ENCODE measurements at regions not wholly inside any gene's neighbourhood (a gene's known extent, or its start where the extent isn't known, plus 50 kb on each side); places are given as distances from the start of the nearest gene placed in this dataset.
"Not testable (repeated sequence)": the region's sequence is repeated elsewhere in the genome, so short reads cannot be mapped to it uniquely, and the experiment has no call there.

GRCh38 chr14:29982171-29982570 is 54.5 kb upstream of the PRKD1 start:
- Mint-ChIP-seq H3K9me3 (peaks cover 3 to 4% of the 10 kb centered on the region in 2 donors), H3K36me3 (no peaks in the 10 kb centered on the region), H3K27ac (no peak overlapping the region)
- DNase-seq (ENCODE audit: low spot score in 2 of 2) (no peak), ATAC-seq (no peak)

- Mint-ChIP-seq H3K9me3 (peaks cover 0 to 4% of the 10 kb centered on the region in 2 donors), H3K27ac (no peak overlapping the region), H3K36me3 (no peaks in the 10 kb centered on the region)
- DNase-seq (ENCODE audit: low spot score in 2 of 2) (no peak), ATAC-seq (no peak)
Measured at GRCh38 chr14:29982993-29983392, 55.3 kb upstream of the PRKD1 start.

- not testable (repeated sequence) for DNase-seq (ENCODE audit: low spot score in 2 of 2); H3K36me3 Mint-ChIP-seq; ATAC-seq; H3K27ac Mint-ChIP-seq; H3K9me3 Mint-ChIP-seq
Measured at GRCh38 chr14:29990344-29990857, 62.8 kb upstream of the PRKD1 start.

GRCh38 chr14:29990993-29991392 is 63.3 kb upstream of the PRKD1 start:
- ATAC-seq (no peak), DNase-seq (ENCODE audit: low spot score in 2 of 2) (no peak)
- Mint-ChIP-seq H3K9me3 (no peaks in the 10 kb centered on the region), H3K36me3 (no peaks in the 10 kb centered on the region), H3K27ac (no peak overlapping the region)

- Mint-ChIP-seq H3K9me3 (no peaks in the 10 kb centered on the region), H3K36me3 (no peaks in the 10 kb centered on the region), H3K27ac (no peak overlapping the region)
- DNase-seq (ENCODE audit: low spot score in 2 of 2) = no peak
- ATAC-seq = no peak
Measured at GRCh38 chr14:29993143-29993542, 65.5 kb upstream of the PRKD1 start.

GRCh38 chr14:29999013-29999539 is 71.4 kb upstream of the PRKD1 start:
- H3K36me3 Mint-ChIP-seq = no peaks in the 10 kb centered on the region
- H3K27ac Mint-ChIP-seq = no peak overlapping the region
- DNase-seq (ENCODE audit: low spot score in 2 of 2) (no peak), ATAC-seq (no peak)
- H3K9me3 Mint-ChIP-seq = peaks cover 4 to 5% of the 10 kb centered on the region in 2 donors

GRCh38 chr14:30002859-30003258 is 75.2 kb upstream of the PRKD1 start:
- Mint-ChIP-seq H3K9me3 (peaks cover 5 to 8% of the 10 kb centered on the region in 2 donors), H3K27ac (no peak overlapping the region), H3K36me3 (no peaks in the 10 kb centered on the region)
- ATAC-seq = no peak
- no peak for DNase-seq (ENCODE audit: low spot score in 2 of 2)

- ATAC-seq (no peak), DNase-seq (ENCODE audit: low spot score in 2 of 2) (no peak)
- Mint-ChIP-seq H3K36me3 (no peaks in the 10 kb centered on the region), H3K27ac (no peak overlapping the region), H3K9me3 (peaks cover 8 to 17% of the 10 kb centered on the region in 2 donors)
Measured at GRCh38 chr14:30005114-30005808, 77.6 kb upstream of the PRKD1 start.

GRCh38 chr14:30006695-30007094 is 79.0 kb upstream of the PRKD1 start:
- Mint-ChIP-seq H3K27ac (no peak overlapping the region), H3K9me3 (peaks cover 8 to 17% of the 10 kb centered on the region in 2 donors), H3K36me3 (no peaks in the 10 kb centered on the region)
- ATAC-seq = no peak
- DNase-seq (ENCODE audit: low spot score in 2 of 2) = no peak

- ATAC-seq (no peak), DNase-seq (ENCODE audit: low spot score in 2 of 2) (no peak)
- Mint-ChIP-seq H3K9me3 (peaks cover 16% of the 10 kb centered on the region in 2 donors), H3K27ac (no peak overlapping the region), H3K36me3 (no peaks in the 10 kb centered on the region)
Measured at GRCh38 chr14:30015489-30015888, 87.8 kb upstream of the PRKD1 start.

- no peaks in the 10 kb centered on the region for H3K36me3 Mint-ChIP-seq
- DNase-seq (ENCODE audit: low spot score in 2 of 2) (no peak), ATAC-seq (no peak)
- H3K27ac Mint-ChIP-seq = no peak overlapping the region
- H3K9me3 Mint-ChIP-seq = peaks cover 16% of the 10 kb centered on the region in 2 donors
Measured at GRCh38 chr14:30016002-30016401, 88.4 kb upstream of the PRKD1 start.

- peaks cover 12 to 16% of the 10 kb centered on the region in 2 donors for H3K9me3 Mint-ChIP-seq
- no peaks in the 10 kb centered on the region for H3K36me3 Mint-ChIP-seq
- DNase-seq (ENCODE audit: low spot score in 2 of 2) (no peak), ATAC-seq (no peak)
- H3K27ac Mint-ChIP-seq = no peak overlapping the region
Measured at GRCh38 chr14:30017370-30017993, 89.8 kb upstream of the PRKD1 start.

- Mint-ChIP-seq H3K27ac (no peak overlapping the region), H3K9me3 (peaks cover 11 to 16% of the 10 kb centered on the region in 2 donors), H3K36me3 (no peaks in the 10 kb centered on the region)
- ATAC-seq = no peak
- DNase-seq (ENCODE audit: low spot score in 2 of 2) = no peak
Measured at GRCh38 chr14:30020271-30020670, 92.6 kb upstream of the PRKD1 start.

- ATAC-seq (no peak), DNase-seq (ENCODE audit: low spot score in 2 of 2) (no peak)
- Mint-ChIP-seq H3K9me3 (peaks cover 15 to 16% of the 10 kb centered on the region in 2 donors), H3K27ac (no peak overlapping the region), H3K36me3 (no peaks in the 10 kb centered on the region)
Measured at GRCh38 chr14:30020687-30021086, 93.0 kb upstream of the PRKD1 start.

- not testable (repeated sequence) for H3K27ac Mint-ChIP-seq; ATAC-seq; H3K36me3 Mint-ChIP-seq; DNase-seq (ENCODE audit: low spot score in 2 of 2)
- H3K9me3 Mint-ChIP-seq = peaks cover 17 to 25% of the 10 kb centered on the region in 2 donors
Measured at GRCh38 chr14:30023350-30023749, 95.7 kb upstream of the PRKD1 start.

GRCh38 chr14:30034152-30034551 is 106.5 kb upstream of the PRKD1 start:
- no peak for ATAC-seq
- DNase-seq (ENCODE audit: low spot score in 2 of 2) = no peak
- Mint-ChIP-seq H3K36me3 (no peaks in the 10 kb centered on the region), H3K27ac (no peak overlapping the region), H3K9me3 (peaks cover 26 to 28% of the 10 kb centered on the region in 2 donors)

GRCh38 chr14:30035361-30035760 is 107.7 kb upstream of the PRKD1 start:
- H3K36me3 Mint-ChIP-seq = no peaks in the 10 kb centered on the region
- no peak overlapping the region for H3K27ac Mint-ChIP-seq
- H3K9me3 Mint-ChIP-seq = peaks cover 22 to 28% of the 10 kb centered on the region in 2 donors
- no peak for ATAC-seq
- no peak for DNase-seq (ENCODE audit: low spot score in 2 of 2)

- DNase-seq (ENCODE audit: low spot score in 2 of 2) (no peak), ATAC-seq (no peak)
- no peak overlapping the region for H3K27ac Mint-ChIP-seq
- H3K9me3 Mint-ChIP-seq = peaks cover 14 to 27% of the 10 kb centered on the region in 2 donors
- no peaks in the 10 kb centered on the region for H3K36me3 Mint-ChIP-seq
Measured at GRCh38 chr14:30045720-30046119, 118.1 kb upstream of the PRKD1 start.
